ENCODE measurements at regions not wholly inside any gene's neighbourhood (a gene's known extent, or its start where the extent isn't known, plus 50 kb on each side); places are given as distances from the start of the nearest gene placed in this dataset.
"Not testable (repeated sequence)": the region's sequence is repeated elsewhere in the genome, so short reads cannot be mapped to it uniquely, and the experiment has no call there.

DNA sequence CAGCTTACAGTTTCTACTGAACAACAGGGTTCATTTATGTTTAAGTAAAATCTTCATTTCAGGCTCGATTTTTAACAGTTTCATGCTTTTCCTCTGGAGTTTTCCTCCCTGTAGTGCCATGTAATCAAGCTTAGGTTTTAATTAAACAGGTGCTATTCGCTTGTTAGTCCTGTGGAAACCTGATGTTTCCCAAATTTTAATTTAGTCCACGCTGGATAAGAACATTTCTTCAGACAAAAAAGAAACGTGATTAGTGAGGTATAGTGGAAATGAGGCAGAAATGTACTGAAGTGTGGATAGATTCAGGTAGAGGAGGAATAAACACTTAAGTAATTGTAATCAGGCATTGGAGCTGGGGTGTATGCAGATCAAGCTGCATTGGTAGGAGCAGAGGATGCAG, 1217.5 kb downstream of the AACS start:
- H3K36me3 ChIP-seq, result no peaks in the 10 kb centered on the region
- DNase-seq (ENCODE audit: low spot score) (no peak), ATAC-seq (ENCODE audit: insufficient number of reproducible peaks, low FRiP score, low read depth) (no peak)
- no peaks in the 10 kb centered on the region for H3K4me1 ChIP-seq (ENCODE audit: control insufficient read depth in 1 of 2, low read depth in 2 of 2)
- no peak overlapping the region for H3K27ac ChIP-seq
- no peaks in the 10 kb centered on the region for H3K9me3 ChIP-seq
- H3K4me3 ChIP-seq, result no peak overlapping the region
- TF ChIP-seq, protein P1, sequence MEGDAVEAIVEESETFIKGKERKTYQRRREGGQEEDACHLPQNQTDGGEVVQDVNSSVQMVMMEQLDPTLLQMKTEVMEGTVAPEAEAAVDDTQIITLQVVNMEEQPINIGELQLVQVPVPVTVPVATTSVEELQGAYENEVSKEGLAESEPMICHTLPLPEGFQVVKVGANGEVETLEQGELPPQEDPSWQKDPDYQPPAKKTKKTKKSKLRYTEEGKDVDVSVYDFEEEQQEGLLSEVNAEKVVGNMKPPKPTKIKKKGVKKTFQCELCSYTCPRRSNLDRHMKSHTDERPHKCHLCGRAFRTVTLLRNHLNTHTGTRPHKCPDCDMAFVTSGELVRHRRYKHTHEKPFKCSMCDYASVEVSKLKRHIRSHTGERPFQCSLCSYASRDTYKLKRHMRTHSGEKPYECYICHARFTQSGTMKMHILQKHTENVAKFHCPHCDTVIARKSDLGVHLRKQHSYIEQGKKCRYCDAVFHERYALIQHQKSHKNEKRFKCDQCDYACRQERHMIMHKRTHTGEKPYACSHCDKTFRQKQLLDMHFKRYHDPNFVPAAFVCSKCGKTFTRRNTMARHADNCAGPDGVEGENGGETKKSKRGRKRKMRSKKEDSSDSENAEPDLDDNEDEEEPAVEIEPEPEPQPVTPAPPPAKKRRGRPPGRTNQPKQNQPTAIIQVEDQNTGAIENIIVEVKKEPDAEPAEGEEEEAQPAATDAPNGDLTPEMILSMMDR (IDR thresholded peaks at IDR 0.05), result no peak
- no peaks in the 10 kb centered on the region for H3K27me3 ChIP-seq (replicated peaks; ENCODE audit: insufficient read depth)

DNA sequence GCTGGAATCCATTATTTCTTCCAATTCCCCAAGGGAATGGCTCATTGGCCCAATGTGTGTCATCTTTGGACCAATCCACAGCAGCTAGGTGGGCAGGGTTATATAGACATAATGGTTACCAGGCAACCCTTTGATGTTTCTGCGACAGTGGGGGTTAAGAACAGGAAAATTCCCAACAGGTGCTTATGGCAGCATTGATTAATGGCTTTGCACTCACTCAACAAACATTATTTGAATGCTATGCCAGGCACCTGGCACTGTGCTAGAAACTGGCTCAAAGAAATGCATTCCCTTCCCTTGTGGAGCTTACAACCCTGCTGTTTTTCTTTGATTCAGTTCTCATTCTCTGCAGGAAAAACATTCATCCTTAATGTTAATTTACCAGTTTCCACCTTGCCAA, 1221.0 kb downstream of the AACS start:
- TF ChIP-seq, protein P1 (IDR thresholded peaks at IDR 0.05), result no peak
- no peak for ATAC-seq (ENCODE audit: insufficient number of reproducible peaks, low FRiP score, low read depth)

DNA sequence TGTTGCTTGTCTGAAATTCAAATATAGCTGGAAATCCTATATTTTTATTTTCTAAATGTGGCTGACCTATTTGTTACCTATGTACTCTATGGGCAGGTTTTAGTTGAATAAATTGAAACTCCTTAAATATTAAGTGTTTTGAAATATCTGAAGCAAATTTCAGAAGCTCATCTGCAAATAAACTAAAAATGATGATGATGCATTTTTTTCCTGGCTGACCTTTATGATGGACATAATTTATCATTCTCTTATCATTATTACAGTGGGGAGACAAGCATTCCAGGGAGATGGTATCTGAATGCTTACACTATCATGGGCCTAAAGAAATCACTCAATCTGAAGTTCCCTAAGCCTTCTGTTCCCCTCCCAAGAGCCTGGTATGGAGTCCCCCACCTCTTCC, 1225.2 kb downstream of the AACS start:
- Histone ChIP-seq H3K4me3 (no peak overlapping the region), H3K27me3 (replicated peaks; ENCODE audit: insufficient read depth) (no peaks in the 10 kb centered on the region), H3K27ac (no peak overlapping the region), H3K36me3 (no peaks in the 10 kb centered on the region), H3K9me3 (no peaks in the 10 kb centered on the region), H3K4me1 (ENCODE audit: control insufficient read depth in 1 of 2, low read depth in 2 of 2) (no peaks in the 10 kb centered on the region)
- ATAC-seq (ENCODE audit: insufficient number of reproducible peaks, low FRiP score, low read depth) (no peak), DNase-seq (ENCODE audit: low spot score) (no peak)
- TF ChIP-seq, protein P1 (IDR thresholded peaks at IDR 0.05), result no peak

More for the DNA sequence above, 1221.0 kb downstream of the AACS start:
- Histone ChIP-seq H3K4me3 (no peak overlapping the region), H3K27me3 (replicated peaks; ENCODE audit: insufficient read depth) (no peaks in the 10 kb centered on the region), H3K9me3 (no peaks in the 10 kb centered on the region), H3K36me3 (no peaks in the 10 kb centered on the region), H3K27ac (no peak overlapping the region), H3K4me1 (ENCODE audit: control insufficient read depth in 1 of 2, low read depth in 2 of 2) (no peaks in the 10 kb centered on the region)
- DNase-seq (ENCODE audit: low spot score), result no peak

DNA sequence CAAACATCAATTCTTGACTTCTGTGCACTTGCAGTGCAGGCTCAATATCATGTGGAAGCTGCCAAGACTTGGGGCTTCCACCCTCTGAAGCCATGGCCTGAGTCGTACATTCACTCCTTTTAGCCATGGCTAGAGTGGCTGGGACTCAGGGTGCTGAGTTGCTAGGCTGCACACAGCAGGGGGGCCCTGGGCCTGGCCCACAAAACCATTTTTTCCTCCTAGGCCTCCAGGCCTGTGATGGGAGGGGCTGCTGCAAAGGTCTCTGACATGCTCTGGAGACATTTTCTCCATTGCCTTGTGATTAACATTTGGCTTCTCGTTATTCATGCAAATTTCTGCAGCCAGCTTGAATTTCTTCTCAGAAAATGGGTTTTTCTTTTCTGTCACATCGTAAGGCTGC, 1226.8 kb downstream of the AACS start:
- DNase-seq (ENCODE audit: low spot score); H3K4me3 ChIP-seq: not testable (repeated sequence)

DNA sequence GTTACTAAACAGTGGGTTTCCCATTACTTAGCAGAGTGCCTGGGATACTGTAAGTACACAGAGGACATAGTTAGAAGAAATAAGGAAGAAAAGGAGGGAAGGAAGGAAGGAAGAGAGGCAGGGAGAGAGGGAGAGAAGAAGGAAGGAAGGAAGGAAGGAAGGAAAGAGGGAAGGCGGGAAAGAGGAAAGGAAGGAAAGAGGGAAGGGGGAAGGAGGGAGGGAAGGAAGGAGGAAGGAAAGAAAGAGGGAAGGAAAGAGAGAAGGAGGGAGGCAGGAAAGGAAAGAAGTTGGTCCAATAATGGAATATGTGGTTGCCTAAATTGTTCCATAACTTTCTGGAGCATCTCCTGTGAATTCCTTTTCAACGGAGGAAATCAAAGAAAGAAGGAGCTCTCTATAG, 1230.4 kb downstream of the AACS start:
- ATAC-seq (ENCODE audit: insufficient number of reproducible peaks, low FRiP score, low read depth) (no peak), DNase-seq (ENCODE audit: low spot score) (no peak)
- Histone ChIP-seq H3K4me1 (ENCODE audit: control insufficient read depth in 1 of 2, low read depth in 2 of 2) (no peaks in the 10 kb centered on the region), H3K27ac (no peak overlapping the region), H3K4me3 (no peak overlapping the region), H3K27me3 (replicated peaks; ENCODE audit: insufficient read depth) (no peaks in the 10 kb centered on the region), H3K9me3 (no peaks in the 10 kb centered on the region), H3K36me3 (no peaks in the 10 kb centered on the region)
- TF ChIP-seq, protein P1 (IDR thresholded peaks at IDR 0.05), result no peak

More for the DNA sequence above, 1226.8 kb downstream of the AACS start:
- H3K36me3 ChIP-seq; ATAC-seq (ENCODE audit: insufficient number of reproducible peaks, low FRiP score, low read depth); H3K27me3 ChIP-seq (replicated peaks; ENCODE audit: insufficient read depth); H3K27ac ChIP-seq; H3K9me3 ChIP-seq; H3K4me1 ChIP-seq (ENCODE audit: control insufficient read depth in 1 of 2, low read depth in 2 of 2): not testable (repeated sequence)

DNA sequence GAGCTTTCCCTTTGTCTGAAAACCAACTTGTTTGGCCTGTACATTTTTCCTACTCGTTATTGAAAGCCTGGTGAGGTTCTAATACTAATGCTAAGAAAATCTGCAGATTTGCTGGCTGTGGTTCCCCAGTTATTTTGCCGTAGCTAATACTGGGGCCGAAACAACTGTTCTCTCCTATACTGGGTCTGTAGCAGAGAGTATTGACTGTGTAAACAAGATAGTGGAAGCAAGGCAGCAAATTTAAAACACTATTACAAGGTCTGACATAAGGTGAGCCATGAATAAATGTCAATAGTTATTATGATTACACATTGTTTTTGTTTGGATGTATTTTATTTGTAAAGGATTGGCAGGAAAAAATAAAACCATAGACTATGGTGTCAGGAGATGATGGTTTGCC, 1244.0 kb downstream of the AACS start:
- no peak for DNase-seq (ENCODE audit: low spot score)
- H3K4me1 ChIP-seq (ENCODE audit: control insufficient read depth in 1 of 2, low read depth in 2 of 2), result no peaks in the 10 kb centered on the region
- H3K27me3 ChIP-seq (replicated peaks; ENCODE audit: insufficient read depth), result no peaks in the 10 kb centered on the region
- no peak for ATAC-seq (ENCODE audit: insufficient number of reproducible peaks, low FRiP score, low read depth)
- H3K27ac ChIP-seq, result no peak overlapping the region
- no peaks in the 10 kb centered on the region for H3K9me3 ChIP-seq
- H3K4me3 ChIP-seq, result no peak overlapping the region
- TF ChIP-seq, protein P1 (IDR thresholded peaks at IDR 0.05), result no peak
- H3K36me3 ChIP-seq, result no peaks in the 10 kb centered on the region
